Renal cortex interstitium (tissue), 11 donors: ENCODE measurements at regions not wholly inside any gene's neighbourhood (a gene's known extent, or its start where the extent isn't known, plus 50 kb on each side); places are given as distances from the start of the nearest gene placed in this dataset.

ENCODE experiments used
- DNase-seq, 11 donors: peaks; one replicate each; pipeline ENCODE4 v3.0.0-alpha.2; 2013; ENCODE audit warnings: low read depth in 9 of 11, low spot score in 4 of 11; ENCODE audit errors: extremely low read depth in 1 of 11

DNA sequence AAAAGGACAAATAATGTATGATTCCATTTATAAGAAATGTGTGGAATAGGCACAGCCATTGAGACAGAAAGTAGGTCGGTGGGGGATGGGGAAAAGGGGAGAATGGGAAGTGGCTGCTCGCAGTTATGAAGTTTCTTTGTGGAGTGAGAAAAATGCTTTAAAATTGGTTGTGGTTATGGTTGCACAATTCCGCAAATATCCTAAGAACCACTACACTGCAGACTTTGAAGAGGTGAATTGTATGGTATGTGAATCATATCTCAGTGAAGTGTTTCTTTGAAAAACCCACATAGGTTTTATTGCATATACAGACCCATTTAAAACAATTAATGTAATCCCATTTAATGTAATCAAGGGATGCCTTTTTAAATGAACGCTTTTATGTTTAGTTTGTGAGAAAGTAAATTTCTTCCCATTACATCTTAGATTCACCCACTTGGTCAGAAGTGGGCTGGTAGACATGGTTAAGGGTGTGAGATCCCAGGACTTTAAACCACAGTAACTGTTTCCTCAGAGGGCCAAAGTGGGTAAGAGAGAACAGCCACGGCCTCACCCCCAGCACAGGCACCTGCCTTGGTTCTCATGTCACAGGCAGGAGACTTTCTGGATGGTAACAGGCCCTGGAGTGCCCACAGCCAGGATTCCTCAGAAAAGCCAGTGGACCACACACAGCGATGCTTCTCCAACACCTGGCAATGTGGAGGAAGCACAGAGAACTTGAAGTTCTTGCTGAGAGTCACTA is 119.3 kb upstream of the GJB6 start:
- no peak for DNase-seq

DNA sequence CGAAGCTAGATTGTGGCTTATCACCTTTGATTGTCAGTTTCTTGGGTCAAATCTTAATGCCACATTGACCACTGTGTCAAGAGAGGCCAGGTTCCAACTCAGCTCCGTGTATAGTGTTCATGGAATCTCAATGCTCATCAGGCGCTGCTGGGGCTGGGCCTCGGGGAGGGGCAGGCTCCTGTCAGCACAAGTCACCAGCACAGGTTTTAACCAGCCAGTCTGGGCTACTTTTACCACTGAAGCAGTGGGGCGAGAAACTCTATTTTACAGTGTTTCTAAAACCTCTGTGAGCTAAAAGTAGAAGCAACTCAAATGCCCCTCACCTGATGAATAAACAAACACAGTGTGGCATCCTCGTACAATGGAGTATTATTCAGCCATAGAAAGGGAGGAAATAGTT is 118.7 kb upstream of the GJB6 start:
- DNase-seq: no peak

DNA sequence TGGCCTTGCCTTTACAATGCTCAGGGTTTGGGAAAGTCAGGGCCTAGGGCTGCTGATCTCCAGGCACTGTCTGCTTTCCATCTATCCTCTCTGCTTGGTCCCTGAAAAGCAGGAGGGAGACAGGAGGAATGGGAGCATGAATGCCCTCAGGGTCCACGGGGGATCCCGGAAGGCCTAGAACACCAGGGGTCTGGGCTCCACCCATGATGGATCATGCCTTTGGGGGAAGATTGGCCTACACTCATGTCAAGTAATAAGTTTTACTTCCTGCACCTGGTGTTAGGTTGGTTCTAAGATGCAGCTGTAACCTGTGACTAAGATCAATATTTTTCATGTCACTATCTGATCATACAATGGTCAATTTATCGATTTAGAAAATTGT is 118.3 kb upstream of the GJB6 start:
- DNase-seq: no peak

DNA sequence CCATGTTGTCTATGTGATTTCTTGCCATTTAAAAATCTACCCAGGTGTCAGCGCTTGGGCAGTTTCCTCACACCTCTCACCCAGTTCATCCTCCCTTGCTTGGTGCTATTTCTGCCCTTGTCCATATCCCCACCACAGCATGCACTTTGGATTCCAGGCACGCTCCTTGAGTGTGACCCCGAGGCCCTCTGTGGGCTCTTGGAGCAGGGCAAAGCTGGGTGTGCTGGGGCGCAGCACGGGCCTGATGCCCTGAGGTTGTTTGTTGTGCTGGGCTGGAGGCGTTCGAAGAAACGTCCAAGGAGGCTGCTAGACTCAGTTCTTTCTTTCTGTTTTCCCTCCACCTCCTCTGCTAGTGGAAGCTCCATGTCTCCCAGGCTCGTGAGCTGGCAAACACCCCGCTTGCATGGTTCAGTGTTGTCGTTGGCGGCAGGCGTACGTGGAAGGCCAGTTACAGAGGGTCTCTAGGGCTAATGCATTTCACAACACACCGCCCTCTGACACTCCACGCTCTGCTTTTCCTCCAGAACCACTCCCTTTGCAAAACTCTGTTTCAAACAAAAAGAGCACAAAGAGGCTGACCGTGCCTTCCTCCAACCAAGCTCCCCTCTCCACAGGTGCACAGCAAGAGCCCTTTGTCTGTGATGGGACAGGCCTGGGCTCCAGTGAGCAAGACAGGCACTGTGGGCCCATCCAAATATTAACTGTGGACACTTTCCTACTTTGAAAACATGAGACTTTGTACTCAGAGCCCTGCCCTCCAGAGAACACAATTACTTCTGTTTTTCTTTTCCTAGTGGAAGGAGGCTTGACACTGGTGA is 117.7 kb upstream of the GJB6 start:
- no peak for DNase-seq

DNA sequence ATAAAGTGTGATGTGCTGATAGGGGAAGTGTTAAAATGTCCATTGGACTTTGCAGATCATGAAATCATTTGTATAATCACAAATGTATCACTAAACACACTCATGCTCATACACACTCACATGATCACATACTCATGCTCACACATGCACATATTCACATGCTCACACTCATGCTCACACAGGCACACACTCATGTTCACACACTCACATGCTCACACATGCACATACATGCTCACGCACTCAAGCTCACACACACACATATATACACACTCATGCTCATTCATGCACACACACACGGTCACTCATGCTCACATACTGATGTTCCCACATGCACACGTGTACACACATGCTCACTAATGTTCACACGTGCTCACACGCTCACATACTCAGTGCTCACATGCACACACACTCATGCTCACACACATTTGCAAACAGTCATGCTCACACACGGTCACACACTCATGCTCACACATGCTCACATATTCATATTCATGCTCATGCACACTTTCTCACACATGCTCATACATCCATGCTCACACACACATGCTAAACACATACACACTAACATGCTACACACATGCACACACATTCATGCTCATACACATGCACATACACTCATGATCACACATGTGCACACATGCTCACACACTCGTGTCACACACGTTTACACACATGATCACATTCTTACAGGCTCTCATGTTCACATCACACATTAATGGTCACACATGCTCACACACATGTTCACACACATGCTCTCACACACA is 116.7 kb upstream of the GJB6 start:
- DNase-seq: no peak

DNA sequence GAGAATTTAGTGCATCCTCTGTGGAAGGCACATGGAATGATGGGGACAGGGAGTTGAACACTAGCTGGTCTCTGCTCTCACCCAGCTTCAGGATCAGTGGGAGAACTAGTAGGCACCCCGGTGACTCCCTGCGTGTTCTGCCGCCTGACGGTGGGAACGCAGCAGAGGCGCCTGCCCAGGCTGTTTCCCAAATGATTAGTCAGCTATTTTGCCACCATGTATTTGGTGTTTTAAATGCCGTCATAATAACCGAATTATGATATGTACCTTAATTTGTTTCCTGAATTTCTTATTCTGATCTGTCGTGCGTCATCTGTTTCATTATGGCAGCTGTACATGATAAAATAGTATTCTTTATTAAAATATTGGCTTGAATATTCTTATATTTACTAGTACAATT is 115.9 kb upstream of the GJB6 start:
- no peak for DNase-seq

DNA sequence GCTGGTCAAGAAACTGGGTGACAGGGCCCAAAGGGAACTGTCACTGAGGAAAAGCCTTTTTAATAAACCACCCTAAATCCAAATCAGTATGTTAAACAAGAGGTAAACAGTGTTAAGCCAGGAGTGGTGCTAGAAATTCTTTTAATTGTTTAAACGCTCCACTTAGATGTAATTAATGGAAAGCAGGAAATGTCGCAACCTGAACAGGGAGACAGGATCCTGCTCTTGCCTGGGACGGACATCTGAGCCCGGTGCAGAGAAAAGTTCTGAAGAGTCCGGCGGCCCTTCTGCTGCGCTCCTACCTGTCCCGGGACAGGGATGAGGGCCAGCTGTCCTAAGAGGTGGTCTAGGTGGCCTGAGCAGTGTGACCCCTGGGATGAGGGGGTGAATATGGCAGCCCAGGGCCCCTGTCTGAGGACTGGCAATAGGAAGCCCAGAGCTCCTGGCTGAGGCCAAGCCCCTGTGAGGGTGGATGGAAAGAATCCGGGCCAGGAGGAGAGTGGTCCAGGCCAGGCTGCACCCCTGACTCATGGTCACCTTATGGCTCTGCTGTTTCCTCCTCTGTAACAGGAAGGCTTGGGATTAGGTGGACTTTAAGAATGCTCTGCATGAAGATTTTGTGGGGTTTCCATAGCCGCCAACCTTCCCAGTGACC is 112.8 kb upstream of the GJB6 start:
- no peak for DNase-seq

DNA sequence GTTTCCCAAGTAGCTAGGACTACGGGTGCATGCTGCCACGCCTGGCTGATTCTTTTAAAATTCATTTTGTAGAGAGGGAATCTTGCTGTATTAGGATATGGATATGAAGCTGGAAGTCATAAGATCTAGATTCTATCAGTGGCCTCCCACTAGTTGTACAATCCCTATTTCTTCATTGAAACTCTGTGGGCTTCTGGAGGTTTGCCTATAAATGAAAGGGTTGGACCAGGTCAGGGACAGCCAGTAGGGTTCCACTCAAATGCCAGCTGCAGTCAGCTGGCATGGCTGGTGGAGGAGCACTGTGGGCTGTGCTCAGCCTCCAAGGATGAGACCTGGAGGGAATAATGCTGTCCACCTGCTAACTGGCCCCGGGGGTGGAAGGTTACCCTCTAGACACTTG is 110.2 kb upstream of the GJB6 start:
- no peak for DNase-seq

DNA sequence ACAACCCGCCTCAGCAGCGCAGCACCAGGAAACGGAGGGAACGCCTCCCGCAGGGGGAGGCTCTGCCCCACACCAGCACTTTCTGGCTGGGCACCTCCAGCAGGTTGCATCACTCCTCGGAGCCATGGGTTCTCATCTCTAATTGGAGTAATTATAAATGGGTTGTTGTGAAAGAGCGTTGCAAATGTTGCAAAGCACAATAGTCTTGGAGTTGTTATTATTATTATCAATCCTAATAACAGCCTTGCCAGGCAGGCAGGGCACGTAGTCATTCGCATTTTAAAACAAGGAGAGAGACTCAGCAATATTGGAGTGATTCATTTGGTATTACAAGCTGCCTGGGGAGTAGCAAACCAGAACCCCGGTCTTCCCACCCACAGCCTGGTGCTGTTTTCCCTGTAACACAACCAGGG is 108.6 kb upstream of the GJB6 start:
- DNase-seq: no peak

DNA sequence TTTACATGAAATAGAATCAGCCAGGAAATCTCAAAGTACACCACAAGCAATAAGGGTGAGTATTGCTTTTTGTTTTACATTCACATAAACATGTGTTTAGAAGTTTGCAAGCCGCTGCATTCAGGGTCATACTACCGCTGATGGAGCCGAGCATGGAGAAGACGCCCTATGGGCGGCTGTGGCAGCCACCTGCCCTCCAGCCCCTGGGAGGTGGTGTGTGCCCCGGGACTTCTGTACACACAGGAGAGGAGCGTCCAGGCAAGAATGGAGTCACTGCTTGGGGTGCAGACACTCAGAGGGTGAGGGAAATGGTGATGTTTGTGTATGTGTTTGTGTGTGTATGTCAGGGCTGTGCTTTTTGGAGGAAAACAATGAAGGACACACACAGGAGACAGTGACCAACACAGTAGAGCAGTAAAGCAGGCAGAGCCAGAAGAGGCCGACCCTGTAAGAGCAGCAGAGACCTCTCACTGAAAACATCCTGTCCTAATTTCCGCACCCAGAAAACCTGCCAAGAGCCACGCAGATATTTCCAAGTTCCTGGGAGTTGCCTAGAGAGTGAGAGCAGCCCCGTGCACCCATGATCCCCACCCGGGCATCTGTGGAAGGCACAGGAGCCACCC is 108.1 kb upstream of the GJB6 start:
- no peak for DNase-seq

DNA sequence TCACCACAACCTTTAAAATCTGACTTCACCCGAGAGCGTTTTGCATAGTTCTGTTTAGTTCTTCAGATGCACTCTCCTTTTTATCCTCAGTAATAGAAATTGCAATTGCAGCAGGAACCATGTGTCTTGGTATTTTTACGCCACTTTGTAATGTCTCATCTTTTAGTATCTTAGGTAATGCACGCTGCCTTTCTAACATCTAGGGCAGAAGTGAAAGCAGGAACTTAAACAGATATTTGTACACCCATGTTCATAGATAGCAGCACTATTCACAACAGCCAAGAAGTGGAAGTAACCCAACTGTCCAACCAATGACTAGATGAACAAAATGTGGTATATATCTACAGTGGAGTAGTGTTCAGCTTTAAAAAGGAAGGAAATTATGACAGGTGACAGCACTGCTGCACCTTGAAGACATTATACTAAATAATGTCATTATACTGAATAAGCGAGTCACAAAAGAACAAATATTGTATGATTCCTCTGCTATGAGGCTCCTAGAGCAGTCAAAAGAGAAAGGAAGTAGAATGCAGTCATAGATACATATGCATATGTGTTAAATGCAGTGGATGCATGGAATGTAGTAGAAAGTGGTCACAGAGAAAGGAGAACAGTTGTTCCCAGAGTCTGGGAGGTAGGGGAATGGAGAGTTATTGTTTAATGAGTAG is 105.9 kb upstream of the GJB6 start:
- no peak for DNase-seq

DNA sequence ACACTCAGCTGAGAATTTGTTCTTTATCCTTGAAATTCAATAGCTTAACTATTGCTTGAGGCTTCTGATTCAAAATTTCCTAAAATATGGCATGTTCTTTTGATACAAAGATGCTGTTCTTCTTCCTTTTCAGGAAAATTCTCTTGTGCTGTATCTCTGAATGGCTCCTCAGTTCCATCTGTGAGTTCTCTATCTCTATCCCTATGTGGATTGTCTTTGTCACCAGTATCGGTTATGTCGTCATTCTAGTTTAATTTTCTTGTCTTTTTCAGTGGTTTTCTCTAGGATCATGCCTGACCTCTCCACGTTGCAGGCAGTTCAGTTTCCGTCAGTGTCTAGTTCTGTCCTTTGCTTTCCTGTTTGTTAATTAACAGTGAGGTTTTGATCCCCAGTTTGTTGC is 104.6 kb upstream of the GJB6 start:
- no peak for DNase-seq

DNA sequence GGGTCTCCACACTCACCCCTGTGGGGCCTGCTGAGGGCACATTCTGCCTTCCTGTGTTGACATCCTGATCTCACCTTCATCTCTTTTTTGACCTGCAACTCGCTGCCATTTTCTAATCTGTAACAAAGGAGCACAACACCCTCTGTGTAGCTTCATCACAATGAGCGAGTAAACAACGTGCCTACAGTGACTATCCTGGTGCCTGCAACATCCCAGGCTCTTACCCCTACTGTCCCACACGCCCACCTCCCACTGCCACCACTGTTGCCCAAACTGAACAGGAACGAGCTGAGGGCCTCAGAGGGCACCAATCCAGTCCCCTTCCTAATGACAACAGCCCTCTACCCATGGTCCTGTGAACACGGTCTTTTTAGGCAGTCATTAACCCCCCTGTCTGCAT is 102.2 kb upstream of the GJB6 start:
- DNase-seq: no peak

DNA sequence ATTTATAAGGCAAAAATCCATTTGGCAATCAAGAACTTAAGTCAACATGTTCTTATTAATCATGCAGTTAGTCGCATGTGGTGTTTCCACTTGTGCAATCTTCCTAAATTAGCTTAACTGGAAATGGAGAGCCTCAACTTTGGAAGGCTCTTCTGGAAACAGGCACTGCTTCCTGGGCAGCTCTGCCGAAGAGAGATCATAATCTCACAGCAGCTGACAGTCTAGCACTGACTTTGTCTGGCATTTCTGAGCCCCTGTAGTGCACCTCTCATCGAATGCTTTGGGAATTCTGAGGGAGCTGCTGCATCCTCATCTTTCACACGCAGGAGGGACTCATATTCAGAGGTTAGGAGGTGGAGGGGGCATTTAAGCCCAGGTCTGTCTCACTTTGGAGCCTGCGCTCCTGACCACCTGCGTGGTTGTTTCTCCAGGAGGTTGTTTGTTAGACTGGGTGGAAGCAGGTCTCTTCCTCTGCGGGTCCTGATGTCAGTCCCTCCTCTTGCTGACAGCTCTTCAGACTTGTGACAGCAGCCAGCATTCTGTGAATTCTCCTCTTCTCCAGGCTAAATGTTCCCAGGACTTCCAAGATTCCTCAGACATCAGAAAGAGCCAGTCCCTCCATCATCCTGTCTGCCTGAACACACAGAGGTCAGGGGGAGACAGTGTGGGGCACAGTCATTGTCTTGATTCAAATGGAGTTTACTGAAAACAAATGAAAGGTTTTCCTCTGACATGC is 100.4 kb upstream of the GJB6 start:
- DNase-seq: no peak

DNA sequence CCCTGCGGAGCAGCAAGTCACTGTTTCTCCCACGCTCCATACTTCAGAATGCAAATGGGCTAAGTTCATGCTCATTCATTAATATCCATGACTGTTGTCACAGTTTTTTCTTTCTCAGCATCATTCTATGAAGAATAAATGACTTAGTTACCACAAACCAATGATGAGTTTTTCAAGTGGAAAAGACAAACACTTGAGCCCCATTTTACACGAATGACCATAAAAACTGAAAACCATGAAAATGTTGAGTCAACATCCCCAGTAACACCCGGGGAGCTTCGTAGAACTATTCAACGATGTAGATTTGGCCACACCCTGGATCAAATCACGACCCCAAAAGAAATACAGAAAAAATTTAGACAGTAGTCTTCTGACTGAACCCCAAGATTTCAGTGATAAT is 99.8 kb upstream of the GJB6 start:
- no peak for DNase-seq

DNA sequence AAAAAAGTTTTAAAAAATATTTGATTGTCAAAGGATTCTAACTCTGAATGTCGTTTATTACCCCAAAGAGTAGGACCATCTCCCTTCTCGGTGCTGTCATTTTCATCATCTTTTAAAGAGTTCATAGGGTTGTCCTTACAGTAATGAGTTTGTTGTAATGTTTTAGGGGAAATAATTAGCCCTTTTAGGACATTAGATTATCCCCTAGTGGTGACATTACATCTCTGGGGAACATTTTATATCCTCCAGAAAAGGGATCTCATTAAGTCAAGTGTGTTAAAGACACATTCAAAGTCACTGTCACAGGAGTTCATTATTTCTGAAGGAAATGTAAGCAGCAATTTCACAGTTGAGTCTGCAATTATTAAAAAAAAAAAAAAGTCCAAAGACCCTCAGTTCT is 99.3 kb upstream of the GJB6 start:
- DNase-seq: no peak

DNA sequence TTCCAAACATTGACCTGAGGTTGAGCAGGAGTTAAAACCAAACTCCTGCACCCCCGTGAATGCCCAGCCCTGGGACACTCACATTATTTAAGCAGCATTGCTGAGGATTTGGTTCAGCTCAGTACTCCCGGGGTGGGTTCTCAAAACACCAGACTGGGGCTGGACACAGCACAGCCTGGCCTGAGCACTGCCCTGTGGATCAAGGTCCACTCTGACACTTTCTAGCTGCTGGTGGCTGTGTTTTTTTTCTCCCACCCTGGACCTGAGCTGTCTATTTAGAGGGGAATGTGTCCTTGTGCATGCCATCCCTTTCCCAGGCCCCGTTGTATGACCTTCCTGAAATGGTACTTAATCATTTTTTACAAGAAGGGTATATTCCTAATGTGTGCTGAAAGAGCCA is 94.7 kb upstream of the GJB6 start:
- no peak for DNase-seq

DNA sequence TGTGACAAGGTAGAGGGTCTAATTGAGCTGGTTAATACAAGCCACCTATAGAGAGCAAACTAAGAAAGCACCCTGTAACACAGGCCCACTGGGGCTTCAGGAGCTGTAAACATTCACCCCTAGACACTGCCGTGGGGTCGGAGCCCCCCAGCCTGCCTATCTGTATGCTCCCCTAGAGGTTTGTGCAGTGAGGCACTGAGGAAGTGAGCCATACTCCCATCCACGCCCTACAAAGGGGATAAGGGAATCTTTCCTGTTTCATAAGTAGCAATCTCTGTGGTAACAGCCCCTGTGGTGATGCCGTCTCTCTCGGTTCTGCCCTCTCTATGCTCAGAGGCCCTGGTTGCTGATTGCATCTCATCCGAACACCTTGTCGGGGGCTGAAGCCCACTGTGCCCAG is 94.2 kb upstream of the GJB6 start:
- DNase-seq: no peak
